ENCODE measurements at regions not wholly inside any gene's neighbourhood (a gene's known extent, or its start where the extent isn't known, plus 50 kb on each side); places are given as distances from the start of the nearest gene placed in this dataset.

GRCh38 chr2:43078301-43078700 is 148.1 kb downstream of the ZFP36L2 start:
- SMC1A ChIA-PET (ENCODE audit: uncharacterized antibody, unreplicated experiment), result interaction anchor here (0.6 kb wide), 1 partner anchor 102 kb away, joined by 4 read pairs; no protein-coding TSS in a partner anchor
- CTCF ChIA-PET, result no interaction called here
- no peak overlapping the region for H3K9ac ChIP-seq (ENCODE audit: control insufficient read depth, insufficient read depth, low read length)
- no peak overlapping the region for H3K4me3 ChIP-seq
- no peak for TF ChIP-seq JUND (IDR thresholded peaks at IDR 0.05; ENCODE audit: low read depth, low read length)
- TF ChIP-seq YBX1 (IDR thresholded peaks at IDR 0.05), result no peak
- TF ChIP-seq YY1 (IDR thresholded peaks at IDR 0.05; ENCODE audit: low read depth, low read length), result no peak
- TF ChIP-seq, protein P1, sequence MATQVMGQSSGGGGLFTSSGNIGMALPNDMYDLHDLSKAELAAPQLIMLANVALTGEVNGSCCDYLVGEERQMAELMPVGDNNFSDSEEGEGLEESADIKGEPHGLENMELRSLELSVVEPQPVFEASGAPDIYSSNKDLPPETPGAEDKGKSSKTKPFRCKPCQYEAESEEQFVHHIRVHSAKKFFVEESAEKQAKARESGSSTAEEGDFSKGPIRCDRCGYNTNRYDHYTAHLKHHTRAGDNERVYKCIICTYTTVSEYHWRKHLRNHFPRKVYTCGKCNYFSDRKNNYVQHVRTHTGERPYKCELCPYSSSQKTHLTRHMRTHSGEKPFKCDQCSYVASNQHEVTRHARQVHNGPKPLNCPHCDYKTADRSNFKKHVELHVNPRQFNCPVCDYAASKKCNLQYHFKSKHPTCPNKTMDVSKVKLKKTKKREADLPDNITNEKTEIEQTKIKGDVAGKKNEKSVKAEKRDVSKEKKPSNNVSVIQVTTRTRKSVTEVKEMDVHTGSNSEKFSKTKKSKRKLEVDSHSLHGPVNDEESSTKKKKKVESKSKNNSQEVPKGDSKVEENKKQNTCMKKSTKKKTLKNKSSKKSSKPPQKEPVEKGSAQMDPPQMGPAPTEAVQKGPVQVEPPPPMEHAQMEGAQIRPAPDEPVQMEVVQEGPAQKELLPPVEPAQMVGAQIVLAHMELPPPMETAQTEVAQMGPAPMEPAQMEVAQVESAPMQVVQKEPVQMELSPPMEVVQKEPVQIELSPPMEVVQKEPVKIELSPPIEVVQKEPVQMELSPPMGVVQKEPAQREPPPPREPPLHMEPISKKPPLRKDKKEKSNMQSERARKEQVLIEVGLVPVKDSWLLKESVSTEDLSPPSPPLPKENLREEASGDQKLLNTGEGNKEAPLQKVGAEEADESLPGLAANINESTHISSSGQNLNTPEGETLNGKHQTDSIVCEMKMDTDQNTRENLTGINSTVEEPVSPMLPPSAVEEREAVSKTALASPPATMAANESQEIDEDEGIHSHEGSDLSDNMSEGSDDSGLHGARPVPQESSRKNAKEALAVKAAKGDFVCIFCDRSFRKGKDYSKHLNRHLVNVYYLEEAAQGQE (IDR thresholded peaks at IDR 0.05; ENCODE audit: low read depth, low read length), result no peak
- TF ChIP-seq MLLT1 (IDR thresholded peaks at IDR 0.05), result no peak
- TF ChIP-seq ESRRA (IDR thresholded peaks at IDR 0.05; ENCODE audit: low read length), result no peak
- BruUV-seq (replicated peaks), result no TSS peak
- no peaks in the 10 kb centered on the region for H3K27me3 ChIP-seq (replicated peaks in 1 of 2; ENCODE audit: control insufficient read depth in 2 of 2, insufficient read depth in 2 of 2, low read length in 1 of 2)
- H3K36me3 ChIP-seq (ENCODE audit: control insufficient read depth in 2 of 2, insufficient read depth in 2 of 2, low read length in 1 of 2), result no peaks in the 10 kb centered on the region
- intact Hi-C loops (cut with micrococcal nuclease; ENCODE audit: unreplicated experiment) (no loop called here), in situ Hi-C loops (cut with MboI) (no loop called here)
- no peaks in the 10 kb centered on the region for H3K4me1 ChIP-seq (ENCODE audit: control insufficient read depth, insufficient read depth, low read length)
- ATAC-seq (no peak), FAIRE-seq (no peak), DNase-seq (ENCODE audit: low read depth, low spot score) (no peak)
- RAD21 ChIA-PET (ENCODE audit: unreplicated experiment), result no interaction called here
- no peaks in the 10 kb centered on the region for H3K9me3 ChIP-seq (replicated peaks; ENCODE audit: control insufficient read depth, insufficient read depth, low read length)
- H3K4me2 ChIP-seq (ENCODE audit: control insufficient read depth, insufficient read depth), result no peak overlapping the region
- POLR2A ChIA-PET, result no interaction called here
- H2AFZ ChIP-seq (ENCODE audit: control insufficient read depth, low read depth, low read length), result no peak overlapping the region
- no peaks in the 10 kb centered on the region for H4K20me1 ChIP-seq (ENCODE audit: control insufficient read depth, insufficient read depth)
- 1% methylated on average over 5 of the region's 5 CpGs for WGBS (ENCODE audit: insufficient coverage, insufficient replicate concordance, low lambda C conversion rate, missing lambda C conversion rate)
- no peaks in the 10 kb centered on the region for H3K79me2 ChIP-seq (ENCODE audit: control insufficient read depth, insufficient read depth, low read length)
- no peak overlapping the region for H3K27ac ChIP-seq (ENCODE audit: control insufficient read depth, insufficient read depth)
